HG03378 (cell line): ENCODE measurements at regions not wholly inside any gene's neighbourhood (a gene's known extent, or its start where the extent isn't known, plus 50 kb on each side); places are given as distances from the start of the nearest gene placed in this dataset.
"Not testable (repeated sequence)": the region's sequence is repeated elsewhere in the genome, so short reads cannot be mapped to it uniquely, and the experiment has no call there.

ENCODE experiments used
- ATAC-seq: cut with Tn5 transposase; IDR thresholded peaks from one replicate; pipeline ENCODE4 v1.9.1; 2021; ENCODE audit warnings: mild to moderate bottlenecking, moderate library complexity; ENCODE audit not compliant: unreplicated experiment

DNA sequence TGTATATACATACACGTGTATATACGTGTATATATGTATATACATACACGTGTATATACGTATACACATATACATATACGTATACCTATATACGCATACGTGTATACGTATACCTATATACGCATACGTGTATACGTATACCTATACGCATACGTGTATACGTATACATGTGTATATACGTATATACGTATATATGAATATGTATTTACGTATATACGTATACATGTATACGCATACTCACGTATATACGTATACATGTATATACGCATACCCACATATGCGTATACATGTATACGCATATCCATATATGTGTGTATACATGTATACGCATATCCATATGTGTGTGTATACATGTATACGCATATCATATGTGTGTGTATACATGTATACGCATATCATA, 487.8 kb upstream of the TMEFF2 start:
- not testable (repeated sequence) for ATAC-seq

DNA sequence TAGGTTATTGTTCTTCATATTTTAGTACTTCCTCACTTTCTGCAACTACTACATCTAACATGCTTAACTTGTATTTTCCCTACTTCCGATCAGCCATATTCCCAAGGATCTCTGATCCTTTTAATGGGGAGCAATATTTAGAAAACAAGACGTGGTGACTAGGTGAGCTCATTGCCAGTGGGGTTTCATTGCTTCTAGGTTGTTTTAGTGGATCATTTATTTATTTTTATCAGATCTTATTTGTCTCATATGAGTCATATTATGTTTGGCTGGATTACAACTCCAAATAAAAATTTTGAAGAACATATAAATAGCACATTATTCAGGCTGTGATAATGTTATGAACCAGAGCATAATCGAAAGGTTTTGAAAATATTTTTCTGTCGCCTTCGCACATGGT, 480.9 kb upstream of the TMEFF2 start:
- no peak for ATAC-seq

DNA sequence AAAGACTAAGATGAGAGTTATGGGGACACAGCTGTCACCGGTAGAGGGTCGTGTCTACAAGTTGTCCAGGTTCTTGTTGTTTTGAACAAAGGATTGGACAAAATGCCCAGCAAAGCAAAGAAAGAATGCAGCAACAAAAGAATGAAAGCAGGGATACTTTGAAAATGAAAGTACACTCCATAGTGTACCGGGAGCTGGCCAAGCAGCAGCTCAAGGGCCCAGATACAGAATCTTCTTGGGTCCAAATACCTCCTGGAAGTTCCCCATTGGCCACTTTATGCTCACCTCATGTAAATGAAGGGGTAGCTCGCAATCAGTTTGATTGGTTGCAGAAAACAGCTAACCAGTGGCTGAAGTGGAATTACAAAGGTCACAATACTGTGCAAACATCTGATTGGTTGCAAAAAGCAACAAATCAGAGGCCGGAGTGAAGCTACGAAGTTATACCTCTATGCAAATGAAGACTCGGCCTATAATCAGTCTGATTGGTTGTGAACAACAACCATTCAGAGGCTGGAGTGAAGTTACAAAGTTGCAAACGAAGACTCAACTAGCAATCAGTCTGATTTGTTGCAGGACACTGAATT, 474.9 kb upstream of the TMEFF2 start:
- no peak for ATAC-seq

GRCh38 chr2:192660555-192660954, 465.8 kb upstream of the TMEFF2 start:
- ATAC-seq, result not testable (repeated sequence)

- ATAC-seq, result no peak
These were observed 462.6 kb upstream of the TMEFF2 start for GRCh38 chr2:192657362-192657761.

GRCh38 chr2:192655916-192656315, 461.2 kb upstream of the TMEFF2 start:
- no peak for ATAC-seq

- ATAC-seq, result no peak
These were observed 451.3 kb upstream of the TMEFF2 start for GRCh38 chr2:192645811-192646598.

- ATAC-seq, result no peak
These were observed 439.8 kb upstream of the TMEFF2 start for GRCh38 chr2:192634557-192634956.

GRCh38 chr2:192628017-192628416, 433.3 kb upstream of the TMEFF2 start:
- no peak for ATAC-seq

- ATAC-seq, result no peak
These were observed 420.4 kb upstream of the TMEFF2 start for GRCh38 chr2:192615105-192615504.

GRCh38 chr2:192604295-192604694, 409.6 kb upstream of the TMEFF2 start:
- no peak for ATAC-seq

GRCh38 chr2:192598649-192599048, 403.9 kb upstream of the TMEFF2 start:
- ATAC-seq, result not testable (repeated sequence)

- ATAC-seq, result no peak
These were observed 398.8 kb upstream of the TMEFF2 start for GRCh38 chr2:192593561-192593960.

- ATAC-seq, result no peak
These were observed 396.9 kb upstream of the TMEFF2 start for GRCh38 chr2:192591617-192592016.

- no peak for ATAC-seq
These were observed 390.7 kb upstream of the TMEFF2 start for GRCh38 chr2:192585418-192585817.

DNA sequence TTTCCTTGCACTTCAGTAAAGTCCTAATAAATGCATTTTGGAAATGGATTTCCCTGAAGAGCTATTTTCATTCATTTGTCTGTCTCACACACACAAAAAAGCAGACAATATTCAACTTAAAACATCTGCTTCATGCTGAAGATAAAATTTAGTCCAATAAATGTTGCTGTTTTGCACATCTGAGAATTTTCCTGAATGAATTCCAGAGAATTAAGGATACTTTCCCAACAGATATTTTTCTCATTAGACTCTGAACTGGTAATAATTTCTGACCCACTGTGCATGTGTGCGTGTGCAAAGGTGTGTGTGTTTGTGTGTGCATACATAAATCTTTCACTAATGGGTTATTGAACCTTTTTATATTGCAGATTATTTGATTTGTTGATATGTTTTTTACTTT, 390.2 kb upstream of the TMEFF2 start:
- ATAC-seq, result no peak

- no peak for ATAC-seq
These were observed 385.4 kb upstream of the TMEFF2 start for GRCh38 chr2:192579965-192580700.

- no peak for ATAC-seq
These were observed 384.0 kb upstream of the TMEFF2 start for GRCh38 chr2:192578780-192579179.

DNA sequence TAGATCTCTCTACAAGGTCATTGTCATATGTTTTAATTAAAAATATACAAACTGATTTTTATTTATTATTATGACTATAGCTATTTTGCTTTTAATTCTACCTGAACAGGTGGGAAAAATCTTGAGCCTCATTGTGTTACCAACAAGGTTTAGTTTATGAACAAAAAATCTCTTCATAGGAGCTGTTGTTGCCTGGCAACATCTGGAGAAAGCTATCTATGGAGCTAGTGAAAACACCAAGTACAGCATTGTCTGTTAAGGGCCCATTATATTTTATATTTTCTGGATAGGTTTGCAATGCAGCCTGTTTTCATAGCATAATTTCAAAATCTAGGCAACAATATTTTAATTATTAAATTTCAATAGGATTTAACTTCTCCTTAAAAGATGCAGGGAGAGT, 383.0 kb upstream of the TMEFF2 start:
- ATAC-seq, result no peak

- no peak for ATAC-seq
These were observed 379.8 kb upstream of the TMEFF2 start for GRCh38 chr2:192574552-192574951.

DNA sequence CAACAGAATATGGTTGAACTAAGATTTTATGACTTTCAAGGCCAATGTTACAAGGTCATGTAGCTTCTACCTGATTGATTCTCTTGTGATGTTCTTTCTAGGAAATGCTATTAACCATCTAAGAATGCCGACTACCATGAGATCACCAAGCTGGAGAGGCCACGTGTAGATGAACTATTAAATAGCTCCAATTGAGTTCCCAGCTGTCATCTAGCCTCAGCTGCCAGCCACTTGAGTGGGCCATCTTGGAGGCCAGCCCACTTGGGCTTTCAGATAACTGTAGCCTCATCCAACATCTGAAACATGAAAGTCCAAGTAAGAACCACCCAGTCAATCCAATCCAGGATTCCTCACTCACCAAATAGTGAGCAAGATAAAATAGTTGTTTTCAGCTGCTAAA, 376.9 kb upstream of the TMEFF2 start:
- no peak for ATAC-seq

DNA sequence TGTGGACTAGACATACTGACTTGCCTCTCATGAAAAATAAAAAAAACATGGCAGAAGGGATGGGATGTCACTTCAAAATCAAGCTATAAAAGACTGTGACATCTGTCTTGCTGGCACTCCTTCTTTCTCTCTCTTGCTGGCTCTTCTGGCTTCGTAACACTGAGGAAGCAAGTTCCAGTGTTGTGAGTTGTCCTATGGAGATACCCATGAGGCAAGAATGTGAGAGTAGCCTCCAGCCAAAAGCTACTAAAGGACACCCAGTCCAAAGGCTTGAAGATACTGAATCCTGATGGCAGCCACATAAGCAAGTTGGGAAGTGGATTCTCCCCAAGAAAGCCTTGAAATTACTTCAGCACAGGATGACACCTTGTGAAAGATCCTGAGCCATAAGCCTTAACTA, 376.1 kb upstream of the TMEFF2 start:
- no peak for ATAC-seq
